GM12891 (cell line): ENCODE measurements at regions not wholly inside any gene's neighbourhood (a gene's known extent, or its start where the extent isn't known, plus 50 kb on each side); places are given as distances from the start of the nearest gene placed in this dataset.

Source experiments
- DNase-seq: peaks from one replicate; pipeline ENCODE4 v3.0.0; 2011; ENCODE audit warnings: low spot score; ENCODE audit not compliant: insufficient read length
- FAIRE-seq: peaks from 2 replicates; lab custom pipeline; 2011; peaks lifted over from hg19 to GRCh38; lab: Jason Lieb, UNC
- PAX5 ChIP-seq: IDR thresholded peaks from 2 replicates; pipeline ENCODE4 v1.6.1; 2011; ENCODE audit warnings: low read length, moderate library complexity, mild to moderate bottlenecking; ENCODE audit not compliant: insufficient read depth, severe bottlenecking
- POLR2A ChIP-seq: IDR thresholded peaks from 2 replicates; pipeline ENCODE4 v1.6.1; 2011; ENCODE audit warnings: low read depth, low read length, control low read depth
- POLR2AphosphoS5 ChIP-seq: IDR thresholded peaks from 2 replicates; pipeline ENCODE4 v1.6.1; 2011; ENCODE audit warnings: low read depth, low read length, control low read depth
- POU2F2 ChIP-seq: IDR thresholded peaks from 2 replicates; pipeline ENCODE4 v1.6.1; 2011; ENCODE audit warnings: low read depth, mild to moderate bottlenecking, control low read depth, low read length, moderate library complexity
- SPI1 ChIP-seq: IDR thresholded peaks from 2 replicates; pipeline ENCODE4 v1.6.1; 2011; ENCODE audit warnings: low read depth, low read length, control low read depth
- TAF1 ChIP-seq: IDR thresholded peaks from 2 replicates; pipeline ENCODE4 v1.6.1; 2011; ENCODE audit warnings: low read depth, low read length, control low read depth

DNA sequence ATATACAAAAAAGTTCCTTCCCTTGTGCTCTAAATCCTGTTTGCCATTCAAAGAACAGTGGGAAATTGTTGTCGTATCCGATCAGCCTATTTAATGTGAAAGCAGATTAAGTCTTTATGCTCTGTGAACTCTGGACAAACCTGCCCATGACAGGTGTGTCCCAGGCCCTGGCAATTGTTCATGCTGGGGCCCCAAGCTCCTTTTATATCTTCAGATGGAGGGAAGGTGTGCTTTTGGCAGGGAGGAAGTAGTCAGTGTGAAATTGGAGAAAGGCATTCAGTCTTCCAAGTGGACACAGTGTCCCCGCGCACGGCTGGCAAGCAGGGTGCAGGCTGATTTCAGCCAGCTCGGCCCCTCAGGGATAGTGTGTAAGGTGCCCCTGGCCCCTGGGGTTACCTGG lies 135.1 kb upstream of the F3 start:
- TF ChIP-seq POU2F2 (no peak), TAF1 (no peak), PAX5 (no peak), POLR2A (no peak), POLR2AphosphoS5 (no peak), SPI1 (no peak)
- DNase-seq = no peak
- no peak for FAIRE-seq

GRCh38 chr1:94675373-94675772 lies 133.8 kb upstream of the F3 start:
- no peak for FAIRE-seq
- no peak for DNase-seq
- TF ChIP-seq PAX5 (no peak), POLR2A (no peak), SPI1 (no peak), POU2F2 (no peak), TAF1 (no peak), POLR2AphosphoS5 (no peak)

- no peak for TF ChIP-seq TAF1
- TF ChIP-seq POU2F2 = no peak
- no peak for TF ChIP-seq POLR2AphosphoS5
- no peak for TF ChIP-seq PAX5
- TF ChIP-seq POLR2A = no peak
- FAIRE-seq (no peak), DNase-seq (no peak)
These were observed 133.3 kb upstream of the F3 start for GRCh38 chr1:94674876-94675275.

DNA sequence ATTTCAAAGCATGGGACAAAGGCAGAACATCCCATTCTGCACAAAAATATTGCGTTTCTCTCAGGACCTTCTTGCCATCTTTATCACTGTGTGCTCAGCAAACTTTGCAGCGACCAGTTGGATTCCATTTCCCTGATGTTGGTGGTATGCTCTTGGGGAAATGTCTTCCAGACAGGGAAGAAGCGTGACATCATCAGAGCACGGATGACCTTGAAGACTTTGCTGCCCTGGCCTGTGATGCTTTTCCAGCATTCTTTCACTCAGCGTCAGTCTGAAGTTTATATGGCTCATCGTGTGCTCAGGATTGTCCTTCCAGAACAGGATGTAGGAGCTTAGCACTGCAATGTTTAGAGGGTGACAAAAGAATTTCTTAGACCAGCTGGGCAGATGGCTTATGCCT lies 131.4 kb upstream of the F3 start:
- no peak for TF ChIP-seq TAF1
- no peak for TF ChIP-seq POLR2AphosphoS5
- no peak for TF ChIP-seq POU2F2
- no peak for TF ChIP-seq SPI1
- no peak for TF ChIP-seq POLR2A
- TF ChIP-seq PAX5 = no peak
- FAIRE-seq (no peak), DNase-seq (no peak)

DNA sequence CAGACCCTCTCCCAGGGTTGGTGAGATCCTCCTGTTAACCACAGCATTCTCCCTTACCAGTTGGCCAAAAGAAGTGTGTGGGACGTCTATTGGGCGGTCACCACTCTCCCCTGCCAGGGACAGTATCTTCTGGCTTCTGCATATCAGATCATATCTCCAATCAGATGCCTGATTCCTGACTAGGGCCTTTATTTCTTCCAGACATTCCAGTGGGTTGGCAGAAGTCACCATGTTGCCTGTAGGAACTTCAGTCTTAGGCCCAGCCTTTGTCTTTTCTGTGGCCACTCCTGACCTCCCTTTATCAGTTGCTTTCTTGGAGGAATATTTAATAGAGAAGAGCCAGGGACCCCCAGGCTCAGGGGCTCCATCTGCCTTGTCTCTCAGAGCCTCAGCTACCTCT lies 130.4 kb upstream of the F3 start:
- no peak for TF ChIP-seq TAF1
- no peak for TF ChIP-seq POLR2A
- TF ChIP-seq PAX5 = no peak
- TF ChIP-seq SPI1 = no peak
- TF ChIP-seq POLR2AphosphoS5 = no peak
- FAIRE-seq (no peak), DNase-seq (no peak)

GRCh38 chr1:94670273-94670672 lies 128.7 kb upstream of the F3 start:
- FAIRE-seq (no peak), DNase-seq (no peak)
- TF ChIP-seq POLR2AphosphoS5 (no peak), PAX5 (no peak), TAF1 (no peak), SPI1 (no peak), POU2F2 (no peak), POLR2A (no peak)

- TF ChIP-seq TAF1 (no peak), POLR2A (no peak), PAX5 (no peak), POU2F2 (no peak), POLR2AphosphoS5 (no peak), SPI1 (no peak)
- FAIRE-seq (no peak), DNase-seq (no peak)
These were observed 127.6 kb upstream of the F3 start for GRCh38 chr1:94669198-94669597.

DNA sequence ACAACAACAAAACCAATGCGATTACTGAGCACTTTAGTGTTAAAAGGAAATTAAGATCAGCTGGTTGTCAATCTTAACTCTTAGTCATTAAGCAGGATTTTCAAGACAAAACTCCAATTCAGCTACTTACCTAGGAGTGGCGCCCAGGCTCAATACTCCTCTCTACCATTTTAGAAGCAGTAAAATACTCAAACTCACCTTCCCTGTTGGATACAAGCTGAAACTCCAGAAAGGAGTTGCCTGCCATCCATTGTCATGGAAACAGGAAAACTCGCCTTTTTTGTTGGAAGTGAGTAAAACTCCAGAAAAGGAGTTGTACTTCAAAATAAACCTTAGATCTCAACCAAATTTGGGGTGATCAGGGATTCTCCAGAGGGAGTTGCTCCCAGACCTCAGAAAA lies 127.0 kb upstream of the F3 start:
- TF ChIP-seq POLR2AphosphoS5 = no peak
- TF ChIP-seq POU2F2 = no peak
- TF ChIP-seq TAF1 = no peak
- no peak for DNase-seq
- no peak for FAIRE-seq

DNA sequence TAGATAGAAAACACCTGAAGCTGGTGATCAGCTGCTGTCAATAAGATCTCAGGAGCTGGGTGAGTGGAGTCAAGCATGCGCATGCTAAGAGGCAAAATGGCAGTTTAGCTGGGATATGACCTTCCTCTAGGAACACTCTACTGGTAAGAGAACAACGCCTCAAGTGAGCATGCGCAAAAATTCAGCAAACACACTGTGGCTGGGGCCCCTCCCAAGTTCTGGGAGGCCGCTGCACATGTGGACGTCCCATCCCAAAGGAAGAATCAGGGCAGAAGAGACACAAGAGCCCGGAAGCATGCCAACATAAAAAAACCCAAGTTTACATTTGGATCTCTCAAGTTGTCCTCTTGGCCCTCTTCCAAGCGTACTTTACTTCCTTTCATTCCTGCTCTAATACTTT lies 126.3 kb upstream of the F3 start:
- no peak for DNase-seq
- TF ChIP-seq POU2F2 = no peak
- TF ChIP-seq PAX5 = no peak
- TF ChIP-seq POLR2AphosphoS5 = no peak
- no peak for TF ChIP-seq POLR2A
- TF ChIP-seq TAF1 = no peak
- no peak for TF ChIP-seq SPI1
- FAIRE-seq = no peak

GRCh38 chr1:94666797-94667196 lies 125.2 kb upstream of the F3 start:
- FAIRE-seq (no peak), DNase-seq (no peak)
- TF ChIP-seq POLR2AphosphoS5 (no peak), SPI1 (no peak), POU2F2 (no peak), TAF1 (no peak), PAX5 (no peak), POLR2A (no peak)
